Neuronal stem cell (in vitro differentiated cells): ENCODE measurements at regions not wholly inside any gene's neighbourhood (a gene's known extent, or its start where the extent isn't known, plus 50 kb on each side); places are given as distances from the start of the nearest gene placed in this dataset.

Source experiments
- DNase-seq: peaks from one replicate; pipeline ENCODE4 v3.0.0-alpha.2; 2013; ENCODE audit warnings: low spot score
- H2AFZ ChIP-seq: one replicate; pipeline ENCODE4 v1.6.1; 2013; ENCODE audit warnings: mild to moderate bottlenecking, low read length, inconsistent platforms
- H2AK5ac ChIP-seq: 2 replicates; pipeline ENCODE4 v1.6.1; 2013; ENCODE audit warnings: low read depth, mild to moderate bottlenecking, inconsistent platforms, low read length, moderate library complexity, mixed read lengths
- H2BK120ac ChIP-seq: 2 replicates; pipeline ENCODE4 v1.6.1; 2013; ENCODE audit warnings: low read depth, mild to moderate bottlenecking, inconsistent platforms, low read length, moderate library complexity, mixed read lengths
- H2BK12ac ChIP-seq: one replicate; pipeline ENCODE4 v1.6.1; 2013; ENCODE audit warnings: low read length, inconsistent platforms
- H2BK15ac ChIP-seq: 2 replicates; pipeline ENCODE4 v1.6.1; 2013; ENCODE audit warnings: mild to moderate bottlenecking, low read length, inconsistent platforms, mixed read lengths
- H2BK5ac ChIP-seq: one replicate; pipeline ENCODE4 v1.6.1; 2013; ENCODE audit warnings: inconsistent platforms, mild to moderate bottlenecking, low read length, moderate library complexity
- H3K14ac ChIP-seq: one replicate; pipeline ENCODE4 v1.6.1; 2013; ENCODE audit warnings: low read length, inconsistent platforms
- H3K18ac ChIP-seq: 2 replicates; pipeline ENCODE4 v1.6.1; 2013; ENCODE audit warnings: low read length, inconsistent platforms
- H3K23ac ChIP-seq: 2 replicates; pipeline ENCODE4 v1.6.1; 2013; ENCODE audit warnings: low read depth, mild to moderate bottlenecking, mixed read lengths, low read length, inconsistent platforms; ENCODE audit not compliant: poor library complexity
- H3K27ac ChIP-seq: replicated peaks from 3 replicates; pipeline ENCODE4 v1.5.1; 2013; ENCODE audit warnings: low read length, inconsistent platforms
- H3K27me3 ChIP-seq, 3 experiments: 2 replicates each; pipeline ENCODE4 v1.6.1; 2013; ENCODE audit warnings: low read length in 3 of 3, mild to moderate bottlenecking in 2 of 3, inconsistent platforms in 1 of 3, low read depth in 1 of 3, mixed read lengths in 1 of 3, moderate library complexity in 1 of 3; ENCODE audit not compliant: control insufficient read depth in 3 of 3, insufficient read depth in 3 of 3
- H3K36me3 ChIP-seq, 2 donors: replicated peaks in 1 of 2; 2 replicates each; pipeline ENCODE4 v1.6.1; 2013; ENCODE audit warnings: low read length in 2 of 2; ENCODE audit not compliant: control insufficient read depth in 2 of 2, insufficient read depth in 2 of 2
- H3K4ac ChIP-seq: 2 replicates; pipeline ENCODE4 v1.6.1; 2013; ENCODE audit warnings: inconsistent platforms, mild to moderate bottlenecking, low read length, moderate library complexity
- H3K4me1 ChIP-seq, 2 donors: 1 replicate in 1 of 2; 2 replicates in 1 of 2; pipeline ENCODE4 v1.6.1; 2013; ENCODE audit warnings: low read length in 2 of 2, low read depth in 1 of 2; ENCODE audit not compliant: control insufficient read depth in 2 of 2, insufficient read depth in 1 of 2
- H3K4me2 ChIP-seq: one replicate; pipeline ENCODE4 v1.6.1; 2013; ENCODE audit warnings: mild to moderate bottlenecking, low read length, inconsistent platforms; ENCODE audit not compliant: insufficient read depth, poor library complexity, severe bottlenecking
- H3K4me3 ChIP-seq, 2 donors: 2 replicates each; pipeline ENCODE4 v1.5.1; 2013; ENCODE audit warnings: low read length in 2 of 2, mild to moderate bottlenecking in 2 of 2, inconsistent platforms in 1 of 2, moderate library complexity in 1 of 2
- H3K79me1 ChIP-seq: one replicate; pipeline ENCODE4 v1.6.1; 2013; ENCODE audit warnings: low read depth, mild to moderate bottlenecking, inconsistent platforms, low read length, moderate library complexity
- H3K9ac ChIP-seq: one replicate; pipeline ENCODE4 v1.6.1; 2013; ENCODE audit warnings: mild to moderate bottlenecking, low read depth, low read length, inconsistent platforms; ENCODE audit not compliant: poor library complexity
- H3K9me3 ChIP-seq, 2 donors: replicated peaks in 1 of 2; 2 replicates each; pipeline versions ENCODE3 to v1.6.1; 2013; ENCODE audit warnings: low read length in 2 of 2, mild to moderate bottlenecking in 2 of 2, inconsistent platforms in 1 of 2, low read depth in 1 of 2, mixed read lengths in 1 of 2, moderate library complexity in 1 of 2; ENCODE audit not compliant: control insufficient read depth in 2 of 2, insufficient read depth in 1 of 2
- H4K8ac ChIP-seq: one replicate; pipeline ENCODE4 v1.6.1; 2013; ENCODE audit warnings: low read depth, mild to moderate bottlenecking, inconsistent platforms, low read length, moderate library complexity
- H4K91ac ChIP-seq: one replicate; pipeline ENCODE4 v1.6.1; 2013; ENCODE audit warnings: low read length, low read depth, mild to moderate bottlenecking, inconsistent platforms; ENCODE audit not compliant: poor library complexity
- WGBS, 2 donors: extraction: QIAGEN DNeasy Blood & Tissue Kit; methylation state at CpG; one replicate each; pipeline ENCODE4 v1.1.7; 2013; ENCODE audit warnings: missing lambda C conversion rate in 2 of 2, mixed read lengths in 1 of 2; ENCODE audit not compliant: insufficient read length in 2 of 2, insufficient replicate concordance in 1 of 2; ENCODE audit errors: extremely low coverage in 2 of 2; 5-methylcytosine and 5-hydroxymethylcytosine counted together

GRCh38 chr2:215743066-215743465 lies 270.3 kb downstream of the MREG start:
- Histone ChIP-seq H3K9me3 (no peaks in the 10 kb centered on the region), H3K79me1 (no peaks in the 10 kb centered on the region), H3K36me3 (no peaks in the 10 kb centered on the region), H3K4me2 (no peak overlapping the region), H2AFZ (no peak overlapping the region), H2BK120ac (no peak overlapping the region), H2BK12ac (no peak overlapping the region), H2BK15ac (no peak overlapping the region), H3K4ac (no peak overlapping the region), H3K18ac (no peak overlapping the region), H4K8ac (no peak overlapping the region), H3K23ac (no peak overlapping the region), H3K14ac (no peak overlapping the region), H3K27ac (no peak overlapping the region), H4K91ac (no peak overlapping the region), H2BK5ac (no peak overlapping the region), H3K4me3 (no peak overlapping the region), H3K4me1 (no peaks in the 10 kb centered on the region), H2AK5ac (no peak overlapping the region), H3K27me3 (no peaks in the 10 kb centered on the region), H3K9ac (no peak overlapping the region)
- DNase-seq: no peak

- no peak overlapping the region for H2AFZ ChIP-seq
- H3K36me3 ChIP-seq: no peaks in the 10 kb centered on the region
- H2BK12ac ChIP-seq: no peak overlapping the region
- no peak overlapping the region for H3K23ac ChIP-seq
- no CpG with 5 or more reads among the region's 2 CpGs for WGBS, 2 donors
- H2BK120ac ChIP-seq: no peak overlapping the region
- no peaks in the 10 kb centered on the region for H3K79me1 ChIP-seq
- no peaks in the 10 kb centered on the region for H3K4me1 ChIP-seq
- H2BK15ac ChIP-seq: no peak overlapping the region
- H3K9me3 ChIP-seq: no peaks in the 10 kb centered on the region
- H4K91ac ChIP-seq: no peak overlapping the region
- H3K18ac ChIP-seq: no peak overlapping the region
- H3K27ac ChIP-seq: no peak overlapping the region
- H2AK5ac ChIP-seq: no peak overlapping the region
- no peak overlapping the region for H3K4me2 ChIP-seq
- no peak overlapping the region for H3K14ac ChIP-seq
- H2BK5ac ChIP-seq: no peak overlapping the region
- no peak overlapping the region for H3K4ac ChIP-seq
- no peak for DNase-seq
- H4K8ac ChIP-seq: no peak overlapping the region
- H3K9ac ChIP-seq: no peak overlapping the region
- no peak overlapping the region for H3K4me3 ChIP-seq
- H3K27me3 ChIP-seq: no peaks in the 10 kb centered on the region
Measured at GRCh38 chr2:215742021-215742420, 271.3 kb downstream of the MREG start.

GRCh38 chr2:215740071-215740470 lies 273.3 kb downstream of the MREG start:
- H2AK5ac ChIP-seq: no peak overlapping the region
- H3K9me3 ChIP-seq: no peaks in the 10 kb centered on the region
- no peak overlapping the region for H3K27ac ChIP-seq
- H3K4ac ChIP-seq: no peak overlapping the region
- no peak for DNase-seq
- H3K14ac ChIP-seq: no peak overlapping the region
- no peaks in the 10 kb centered on the region for H3K79me1 ChIP-seq
- no peak overlapping the region for H2BK12ac ChIP-seq
- H3K23ac ChIP-seq: no peak overlapping the region
- H2BK120ac ChIP-seq: no peak overlapping the region
- H2BK5ac ChIP-seq: no peak overlapping the region
- H3K36me3 ChIP-seq: no peaks in the 10 kb centered on the region
- H3K18ac ChIP-seq: no peak overlapping the region
- H3K9ac ChIP-seq: no peak overlapping the region
- no peak overlapping the region for H2BK15ac ChIP-seq
- WGBS, 2 donors: no CpG with 5 or more reads among the region's 6 CpGs
- H4K91ac ChIP-seq: no peak overlapping the region
- no peaks in the 10 kb centered on the region for H3K27me3 ChIP-seq
- no peak overlapping the region for H3K4me2 ChIP-seq
- no peak overlapping the region for H2AFZ ChIP-seq
- no peak overlapping the region for H4K8ac ChIP-seq
- no peak overlapping the region for H3K4me3 ChIP-seq
- H3K4me1 ChIP-seq: no peaks in the 10 kb centered on the region

- no peak overlapping the region for H2BK120ac ChIP-seq
- no peaks in the 10 kb centered on the region for H3K79me1 ChIP-seq
- no peak overlapping the region for H4K8ac ChIP-seq
- no peak overlapping the region for H3K27ac ChIP-seq
- H2BK15ac ChIP-seq: no peak overlapping the region
- no peak overlapping the region for H3K4ac ChIP-seq
- no peaks in the 10 kb centered on the region for H3K36me3 ChIP-seq
- no peak overlapping the region for H3K4me3 ChIP-seq
- no peak overlapping the region for H3K18ac ChIP-seq
- H2BK12ac ChIP-seq: no peak overlapping the region
- no peak overlapping the region for H3K23ac ChIP-seq
- H3K4me2 ChIP-seq: no peak overlapping the region
- no peak overlapping the region for H3K14ac ChIP-seq
- no peak overlapping the region for H2AFZ ChIP-seq
- H2AK5ac ChIP-seq: no peak overlapping the region
- no peak overlapping the region for H2BK5ac ChIP-seq
- DNase-seq: no peak
- H3K4me1 ChIP-seq: no peaks in the 10 kb centered on the region
- no peak overlapping the region for H3K9ac ChIP-seq
- H4K91ac ChIP-seq: no peak overlapping the region
- WGBS, 2 donors: no CpG with 5 or more reads among the region's 2 CpGs
- no peaks in the 10 kb centered on the region for H3K9me3 ChIP-seq
- no peaks in the 10 kb centered on the region for H3K27me3 ChIP-seq
Measured at GRCh38 chr2:215738351-215738750, 275.0 kb downstream of the MREG start.
